ENCODE measurements at regions not wholly inside any gene's neighbourhood (a gene's known extent, or its start where the extent isn't known, plus 50 kb on each side); places are given as distances from the start of the nearest gene placed in this dataset.

- no peak for ATAC-seq
- ChIA-PET CTCF (no interaction called here), POLR2A (no interaction called here)
- Histone ChIP-seq H3K4me3 (ENCODE audit: low read depth in 2 of 2, low read length in 2 of 2) (no peak overlapping the region), H3K27me3 (ENCODE audit: control insufficient read depth, insufficient read depth, low read length) (no peaks in the 10 kb centered on the region), H3K9me3 (ENCODE audit: control insufficient read depth, insufficient read depth, low read depth, low read length) (no peaks in the 10 kb centered on the region), H3K4me1 (ENCODE audit: control insufficient read depth, insufficient read depth, low read length) (no peaks in the 10 kb centered on the region), H3K27ac (ENCODE audit: low read length) (no peak overlapping the region), H3K36me3 (ENCODE audit: control insufficient read depth, insufficient read depth, low read length) (no peaks in the 10 kb centered on the region)
- in situ Hi-C loops (cut with HindIII; ENCODE audit: low pct_unique_long_range_greater_than_20kb, low sequenced_read_pairs) = no loop called here
- intact Hi-C loops (cut with micrococcal nuclease; ENCODE audit: unreplicated experiment) = no loop called here
- BruUV-seq (replicated peaks) = no TSS peak
- TF ChIP-seq TCF7L2 (IDR thresholded peaks at IDR 0.05; ENCODE audit: low read depth, low read length) (no peak), POLR2AphosphoS5 (IDR thresholded peaks at IDR 0.05; ENCODE audit: low read depth, low read length) (no peak), CTCF (IDR thresholded peaks at IDR 0.05) (no peak), SIN3A (IDR thresholded peaks at IDR 0.05; ENCODE audit: borderline replicate concordance, insufficient read depth, low read depth, low read length) (no peak), REST (IDR thresholded peaks at IDR 0.05; ENCODE audit: insufficient read depth in 1 of 2, low read depth in 2 of 2, low read length in 1 of 2) (no peak)
- no peak for DNase-seq (ENCODE audit: low read depth, low spot score)
Observed at GRCh38 chr17:12579288-12579687, 86.4 kb upstream of the MYOCD start.

GRCh38 chr17:12580640-12581039 lies 85.0 kb upstream of the MYOCD start:
- TF ChIP-seq REST (IDR thresholded peaks at IDR 0.05; ENCODE audit: insufficient read depth in 1 of 2, low read depth in 2 of 2, low read length in 1 of 2) (no peak), POLR2AphosphoS5 (IDR thresholded peaks at IDR 0.05; ENCODE audit: low read depth, low read length) (no peak), SIN3A (IDR thresholded peaks at IDR 0.05; ENCODE audit: borderline replicate concordance, insufficient read depth, low read depth, low read length) (no peak), TCF7L2 (IDR thresholded peaks at IDR 0.05; ENCODE audit: low read depth, low read length) (no peak), CTCF (IDR thresholded peaks at IDR 0.05) (no peak)

More at GRCh38 chr17:12580640-12581039, 85.0 kb upstream of the MYOCD start:
- Histone ChIP-seq H3K27me3 (ENCODE audit: control insufficient read depth, insufficient read depth, low read length) (no peaks in the 10 kb centered on the region), H3K27ac (ENCODE audit: low read length) (no peak overlapping the region), H3K9me3 (ENCODE audit: control insufficient read depth, insufficient read depth, low read depth, low read length) (no peaks in the 10 kb centered on the region), H3K4me1 (ENCODE audit: control insufficient read depth, insufficient read depth, low read length) (no peaks in the 10 kb centered on the region), H3K36me3 (ENCODE audit: control insufficient read depth, insufficient read depth, low read length) (no peaks in the 10 kb centered on the region), H3K4me3 (ENCODE audit: low read depth in 2 of 2, low read length in 2 of 2) (no peak overlapping the region)
- CTCF ChIA-PET = no interaction called here
- POLR2A ChIA-PET = no interaction called here
- BruUV-seq (replicated peaks) = no TSS peak
- in situ Hi-C loops (cut with HindIII; ENCODE audit: low pct_unique_long_range_greater_than_20kb, low sequenced_read_pairs) = no loop called here
- intact Hi-C loops (cut with micrococcal nuclease; ENCODE audit: unreplicated experiment) = no loop called here
- no peak for DNase-seq (ENCODE audit: low read depth, low spot score)
- ATAC-seq = no peak
